GM23248 (cell line): ENCODE measurements at regions not wholly inside any gene's neighbourhood (a gene's known extent, or its start where the extent isn't known, plus 50 kb on each side); places are given as distances from the start of the nearest gene placed in this dataset.

Experiments
- EZH2 ChIP-seq: fragments of 200-600 bp; sonication (generic); IDR thresholded peaks from 2 replicates; pipeline ENCODE4 v1.6.1; 2018; ENCODE audit warnings: antibody characterized with exemption, mild to moderate bottlenecking; ENCODE audit not compliant: insufficient read depth, poor library complexity, severe bottlenecking
- EZH2phosphoT487 ChIP-seq: fragments of 200-600 bp; sonication (generic); IDR thresholded peaks from 2 replicates; pipeline ENCODE4 v1.6.1; 2018; ENCODE audit warnings: antibody characterized with exemption, moderate library complexity, mild to moderate bottlenecking, low read depth; ENCODE audit not compliant: insufficient read depth

- no peak for TF ChIP-seq EZH2phosphoT487
- TF ChIP-seq EZH2 = no peak
These were observed 120.2 kb upstream of the CHD2 start for GRCh38 chr15:92779874-92780273.
